ENCODE measurements at regions not wholly inside any gene's neighbourhood (a gene's known extent, or its start where the extent isn't known, plus 50 kb on each side); places are given as distances from the start of the nearest gene placed in this dataset.

- Histone ChIP-seq H4K20me1 (ENCODE audit: insufficient read depth) (no peaks in the 10 kb centered on the region), H3K4me2 (no peak overlapping the region), H3K36me3 (ENCODE audit: insufficient read depth) (no peaks in the 10 kb centered on the region), H2AFZ (ENCODE audit: low read depth) (no peak overlapping the region), H3K4me3 (IDR thresholded peaks at IDR 0.05; ENCODE audit: insufficient read depth, low read depth, low read length) (no peak overlapping the region), H3K79me2 (ENCODE audit: insufficient read depth, low read depth) (no peaks in the 10 kb centered on the region), H3K27ac (no peak overlapping the region), H3K4me1 (ENCODE audit: low read depth, poor library complexity, severe bottlenecking) (no peaks in the 10 kb centered on the region), H3K9ac (no peak overlapping the region), H3K27me3 (ENCODE audit: insufficient read depth, low read depth) (no peaks in the 10 kb centered on the region)
- TF ChIP-seq CTCF (conservative IDR thresholded peaks at IDR 0.05; ENCODE audit: low read depth, low read length), result no peak
These were observed 80.4 kb upstream of the MSX1 start for GRCh38 chr4:4779054-4779453.

- H3K27me3 ChIP-seq (ENCODE audit: insufficient read depth, low read depth), result no peaks in the 10 kb centered on the region
- H3K4me2 ChIP-seq, result no peak overlapping the region
- no peak overlapping the region for H3K4me3 ChIP-seq (IDR thresholded peaks at IDR 0.05; ENCODE audit: insufficient read depth, low read depth, low read length)
- H2AFZ ChIP-seq (ENCODE audit: low read depth), result no peak overlapping the region
- H3K4me1 ChIP-seq (ENCODE audit: low read depth, poor library complexity, severe bottlenecking), result no peaks in the 10 kb centered on the region
- TF ChIP-seq CTCF (conservative IDR thresholded peaks at IDR 0.05; ENCODE audit: low read depth, low read length), result no peak
- H3K79me2 ChIP-seq (ENCODE audit: insufficient read depth, low read depth), result no peaks in the 10 kb centered on the region
- H4K20me1 ChIP-seq (ENCODE audit: insufficient read depth), result no peaks in the 10 kb centered on the region
- H3K9ac ChIP-seq, result no peak overlapping the region
- H3K27ac ChIP-seq, result no peak overlapping the region
- H3K36me3 ChIP-seq (ENCODE audit: insufficient read depth), result no peaks in the 10 kb centered on the region
These were observed 80.9 kb upstream of the MSX1 start for GRCh38 chr4:4778554-4778953.

GRCh38 chr4:4776934-4777333, 82.5 kb upstream of the MSX1 start:
- no peaks in the 10 kb centered on the region for H4K20me1 ChIP-seq (ENCODE audit: insufficient read depth)
- H3K4me1 ChIP-seq (ENCODE audit: low read depth, poor library complexity, severe bottlenecking), result no peaks in the 10 kb centered on the region
- no peaks in the 10 kb centered on the region for H3K27me3 ChIP-seq (ENCODE audit: insufficient read depth, low read depth)
- no peak overlapping the region for H2AFZ ChIP-seq (ENCODE audit: low read depth)
- no peak for TF ChIP-seq CTCF (conservative IDR thresholded peaks at IDR 0.05; ENCODE audit: low read depth, low read length)
- H3K9ac ChIP-seq, result no peak overlapping the region
- H3K4me3 ChIP-seq (IDR thresholded peaks at IDR 0.05; ENCODE audit: insufficient read depth, low read depth, low read length), result no peak overlapping the region
- H3K36me3 ChIP-seq (ENCODE audit: insufficient read depth), result no peaks in the 10 kb centered on the region
- H3K4me2 ChIP-seq, result no peak overlapping the region
- no peaks in the 10 kb centered on the region for H3K79me2 ChIP-seq (ENCODE audit: insufficient read depth, low read depth)
- no peak overlapping the region for H3K27ac ChIP-seq

- H4K20me1 ChIP-seq (ENCODE audit: insufficient read depth), result no peaks in the 10 kb centered on the region
- H3K36me3 ChIP-seq (ENCODE audit: insufficient read depth), result no peaks in the 10 kb centered on the region
- TF ChIP-seq CTCF (conservative IDR thresholded peaks at IDR 0.05; ENCODE audit: low read depth, low read length), result no peak
- H3K4me1 ChIP-seq (ENCODE audit: low read depth, poor library complexity, severe bottlenecking), result no peaks in the 10 kb centered on the region
- H3K27me3 ChIP-seq (ENCODE audit: insufficient read depth, low read depth), result no peaks in the 10 kb centered on the region
- H3K4me2 ChIP-seq, result no peak overlapping the region
- no peak overlapping the region for H3K27ac ChIP-seq
- no peak overlapping the region for H3K4me3 ChIP-seq (IDR thresholded peaks at IDR 0.05; ENCODE audit: insufficient read depth, low read depth, low read length)
- H3K79me2 ChIP-seq (ENCODE audit: insufficient read depth, low read depth), result no peaks in the 10 kb centered on the region
- H2AFZ ChIP-seq (ENCODE audit: low read depth), result no peak overlapping the region
- H3K9ac ChIP-seq, result no peak overlapping the region
These were observed 83.1 kb upstream of the MSX1 start for GRCh38 chr4:4776335-4776734.
